ENCODE measurements at regions not wholly inside any gene's neighbourhood (a gene's known extent, or its start where the extent isn't known, plus 50 kb on each side); places are given as distances from the start of the nearest gene placed in this dataset.
A peak's percentile ranks its signal among the peaks of the same experiment; 100 is the strongest.

DNA sequence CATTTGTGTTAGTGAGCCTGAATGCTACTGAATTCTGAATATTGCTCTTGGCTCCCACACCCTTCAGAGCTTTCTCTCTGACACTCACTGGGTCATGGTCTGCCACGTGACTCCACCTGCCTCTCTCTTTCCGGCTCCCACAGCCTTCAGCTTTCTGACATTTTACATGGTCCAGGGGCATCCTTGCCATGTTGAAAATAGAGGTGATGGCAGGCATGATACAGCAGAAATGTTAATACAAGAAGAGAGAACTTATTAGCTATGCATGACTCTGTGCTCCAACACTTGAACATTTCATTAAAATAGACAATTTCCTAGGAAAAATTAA, 90.3 kb upstream of the CLDN5 start:
- TF ChIP-seq, protein P1, sequence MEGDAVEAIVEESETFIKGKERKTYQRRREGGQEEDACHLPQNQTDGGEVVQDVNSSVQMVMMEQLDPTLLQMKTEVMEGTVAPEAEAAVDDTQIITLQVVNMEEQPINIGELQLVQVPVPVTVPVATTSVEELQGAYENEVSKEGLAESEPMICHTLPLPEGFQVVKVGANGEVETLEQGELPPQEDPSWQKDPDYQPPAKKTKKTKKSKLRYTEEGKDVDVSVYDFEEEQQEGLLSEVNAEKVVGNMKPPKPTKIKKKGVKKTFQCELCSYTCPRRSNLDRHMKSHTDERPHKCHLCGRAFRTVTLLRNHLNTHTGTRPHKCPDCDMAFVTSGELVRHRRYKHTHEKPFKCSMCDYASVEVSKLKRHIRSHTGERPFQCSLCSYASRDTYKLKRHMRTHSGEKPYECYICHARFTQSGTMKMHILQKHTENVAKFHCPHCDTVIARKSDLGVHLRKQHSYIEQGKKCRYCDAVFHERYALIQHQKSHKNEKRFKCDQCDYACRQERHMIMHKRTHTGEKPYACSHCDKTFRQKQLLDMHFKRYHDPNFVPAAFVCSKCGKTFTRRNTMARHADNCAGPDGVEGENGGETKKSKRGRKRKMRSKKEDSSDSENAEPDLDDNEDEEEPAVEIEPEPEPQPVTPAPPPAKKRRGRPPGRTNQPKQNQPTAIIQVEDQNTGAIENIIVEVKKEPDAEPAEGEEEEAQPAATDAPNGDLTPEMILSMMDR (IDR thresholded peaks at IDR 0.05; ENCODE audit: control extremely low read depth, extremely low read depth, low read depth, missing control alignments), result no peak
- ChIA-PET POLR2A (no interaction called here), CTCF (interaction anchor here (0.8 kb wide), 1 partner anchor 15 kb away, joined by 3 read pairs; no protein-coding TSS in a partner anchor)
- DNase-seq (ENCODE audit: extremely low spot score), result no peak

DNA sequence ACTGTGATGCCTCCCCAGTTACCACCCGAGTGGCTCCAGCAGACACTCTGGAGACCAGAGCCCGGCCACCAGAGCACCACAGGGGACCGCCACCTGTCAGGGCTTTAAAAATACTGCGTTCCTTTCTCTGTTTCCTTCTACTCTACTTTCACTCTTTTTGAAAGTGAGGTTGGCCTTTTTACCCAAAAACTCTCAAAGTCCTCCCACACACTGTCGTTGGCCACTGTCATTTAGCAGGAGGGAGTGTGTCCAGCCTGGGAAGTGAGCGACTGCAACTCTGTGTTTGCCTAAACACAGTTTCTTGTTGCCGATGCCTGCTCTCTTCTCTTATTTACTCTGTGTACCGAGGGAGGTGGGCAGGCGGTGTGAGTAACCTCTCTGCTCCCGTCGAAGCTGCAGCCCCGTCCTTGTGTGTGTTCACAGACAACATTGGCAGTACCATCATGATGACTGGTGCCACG, 90.8 kb upstream of the CLDN5 start:
- TF ChIP-seq, protein P1 (IDR thresholded peaks at IDR 0.05; ENCODE audit: control extremely low read depth, extremely low read depth, low read depth, missing control alignments), result no peak
- peak; percentile 40 for DNase-seq (ENCODE audit: extremely low spot score)
- POLR2A ChIA-PET, result no interaction called here
- CTCF ChIA-PET, result interaction anchor here (0.8 kb wide), 1 partner anchor 15 kb away, joined by 3 read pairs; no protein-coding TSS in a partner anchor

- TF ChIP-seq, protein P1 (IDR thresholded peaks at IDR 0.05; ENCODE audit: control extremely low read depth, extremely low read depth, low read depth, missing control alignments), result no peak
- ChIA-PET CTCF (interaction anchor here (1.8 kb wide), 1 partner anchor 29 kb away, joined by 4 read pairs; no protein-coding TSS in a partner anchor), POLR2A (no interaction called here)
- no peak for DNase-seq (ENCODE audit: extremely low spot score)
Measured at GRCh38 chr22:19615867-19616581, 91.8 kb upstream of the CLDN5 start.

- CTCF ChIA-PET, result interaction anchor here (0.6 to 2.9 kb wide), 5 partner anchors 11 to 441 kb away, joined by 3 to 22 read pairs (median 3); partner anchors contain the start of gene SLC25A1
- TF ChIP-seq, protein P1 (IDR thresholded peaks at IDR 0.05; ENCODE audit: control extremely low read depth, extremely low read depth, low read depth, missing control alignments), result no peak
- peak; percentile 74 for DNase-seq (ENCODE audit: extremely low spot score)
- POLR2A ChIA-PET, result no interaction called here
Measured at GRCh38 chr22:19619144-19620009, 94.9 kb upstream of the SEPTIN5 start.

- TF ChIP-seq, protein P1 (IDR thresholded peaks at IDR 0.05; ENCODE audit: control extremely low read depth, extremely low read depth, low read depth, missing control alignments), result no peak
- CTCF ChIA-PET, result interaction anchor here (2.9 kb wide), 1 partner anchor 10 kb away, joined by 22 read pairs; no protein-coding TSS in a partner anchor
- POLR2A ChIA-PET, result no interaction called here
- DNase-seq (ENCODE audit: extremely low spot score), result no peak
Measured at GRCh38 chr22:19620742-19621371, 93.4 kb upstream of the SEPTIN5 start.
